ENCODE measurements at regions not wholly inside any gene's neighbourhood (a gene's known extent, or its start where the extent isn't known, plus 50 kb on each side); places are given as distances from the start of the nearest gene placed in this dataset.

GRCh38 chr2:143819190-143819735 is 690.0 kb downstream of the ARHGAP15 start:
- intact Hi-C loops (cut with DNase I) = no loop called here
- DNase-seq (ENCODE audit: low spot score) = no peak
